ENCODE measurements at regions not wholly inside any gene's neighbourhood (a gene's known extent, or its start where the extent isn't known, plus 50 kb on each side); places are given as distances from the start of the nearest gene placed in this dataset.

DNA sequence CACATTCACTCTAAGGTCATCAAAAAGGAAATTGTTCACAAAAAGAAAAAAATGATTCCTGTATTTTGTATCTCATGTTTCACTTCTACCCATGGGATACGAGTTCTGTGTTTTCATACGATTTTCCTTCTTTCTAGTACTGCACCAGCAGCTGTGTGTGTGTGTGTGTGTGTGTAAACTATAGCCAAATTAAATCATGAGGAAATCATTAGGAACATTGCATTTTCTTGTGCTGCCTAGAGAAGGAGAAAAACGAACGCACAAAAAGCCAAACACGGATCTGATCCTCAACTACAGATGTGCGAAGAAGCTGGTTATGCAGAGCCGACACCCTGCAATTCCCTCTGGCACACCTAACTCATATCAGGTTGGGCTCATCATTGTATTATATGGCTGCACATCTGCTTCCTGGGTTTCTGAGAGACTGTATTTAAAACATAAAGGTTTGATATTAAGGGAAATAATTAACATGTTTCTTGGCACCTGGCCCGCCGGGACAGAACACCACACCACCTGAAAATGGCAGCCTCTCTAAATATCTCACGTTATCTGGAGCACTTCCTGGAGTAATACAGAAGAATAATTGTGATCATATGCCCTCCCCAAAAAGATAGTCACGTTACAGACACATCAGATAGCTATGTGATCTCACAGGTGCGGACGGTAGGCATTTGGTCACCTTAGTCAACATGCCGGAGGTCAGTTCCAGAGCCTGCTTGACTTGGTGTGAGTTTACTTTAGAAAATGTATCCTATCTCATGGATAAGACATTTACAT is 586.3 kb upstream of the SALL3 start:
- no peak for DNase-seq

DNA sequence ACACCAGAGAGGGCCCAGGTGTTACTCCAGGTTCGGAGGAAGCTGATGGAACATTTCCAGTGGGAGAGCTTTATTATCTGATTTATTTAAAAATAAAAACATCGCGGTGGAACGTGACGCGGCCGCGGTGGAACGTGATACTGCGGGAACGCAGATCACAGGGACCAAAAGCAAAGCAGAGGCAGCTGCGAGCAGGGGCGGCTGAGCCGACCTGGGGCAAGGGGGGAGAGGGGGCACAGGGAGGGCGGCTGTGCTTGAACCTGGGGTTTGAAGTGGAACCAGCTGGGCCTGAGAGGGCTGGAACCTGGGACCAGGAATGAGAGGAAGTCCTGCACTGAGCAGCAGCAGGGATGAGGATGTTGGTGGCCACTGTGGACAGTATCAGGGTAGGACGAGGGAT is 583.5 kb upstream of the SALL3 start:
- no peak for DNase-seq

DNA sequence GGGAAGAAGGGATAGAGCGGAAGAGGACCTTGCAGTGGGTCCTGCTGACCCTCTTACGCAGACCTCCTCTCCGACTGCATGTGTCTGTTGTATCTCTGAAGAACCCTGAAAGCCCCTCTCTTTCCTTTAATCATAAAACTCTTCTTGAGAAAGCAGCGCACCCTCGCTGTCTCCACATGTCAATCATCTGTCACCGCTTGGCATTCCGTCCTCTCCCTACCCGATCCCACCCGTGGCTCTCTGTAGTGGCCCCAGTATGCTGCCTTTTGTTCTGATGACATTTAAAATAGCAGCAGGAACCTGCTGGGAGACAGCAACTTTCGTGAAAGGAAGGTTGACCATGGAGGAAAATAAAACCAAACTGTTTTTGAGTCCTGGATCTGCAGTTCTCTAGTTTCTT is 582.9 kb upstream of the SALL3 start:
- DNase-seq = no peak

DNA sequence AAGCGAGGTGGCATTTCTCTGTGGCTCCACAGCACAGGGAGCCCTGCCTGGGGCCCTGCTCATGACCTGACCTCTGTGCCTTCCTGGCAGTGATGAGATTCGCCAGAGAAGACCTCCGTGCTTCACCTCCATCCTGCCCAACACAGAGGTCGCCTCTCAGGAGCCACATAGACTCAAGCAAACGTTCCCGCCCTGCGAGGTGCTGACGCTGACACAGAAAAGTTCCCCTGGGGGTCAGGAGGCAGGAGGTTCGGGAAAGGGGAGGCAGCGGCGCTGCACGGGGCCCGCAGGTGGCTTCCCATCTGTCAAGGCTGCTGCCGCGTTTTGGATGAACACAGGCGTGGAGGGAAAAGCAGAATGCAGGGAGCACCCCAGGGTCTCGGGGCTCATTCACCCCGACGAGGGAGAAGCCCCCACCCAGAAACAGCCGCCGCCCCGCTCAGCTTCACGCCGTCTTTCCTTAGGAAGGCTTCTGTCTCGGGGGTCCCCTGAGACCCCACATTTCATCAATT is 579.6 kb upstream of the SALL3 start:
- DNase-seq = no peak

DNA sequence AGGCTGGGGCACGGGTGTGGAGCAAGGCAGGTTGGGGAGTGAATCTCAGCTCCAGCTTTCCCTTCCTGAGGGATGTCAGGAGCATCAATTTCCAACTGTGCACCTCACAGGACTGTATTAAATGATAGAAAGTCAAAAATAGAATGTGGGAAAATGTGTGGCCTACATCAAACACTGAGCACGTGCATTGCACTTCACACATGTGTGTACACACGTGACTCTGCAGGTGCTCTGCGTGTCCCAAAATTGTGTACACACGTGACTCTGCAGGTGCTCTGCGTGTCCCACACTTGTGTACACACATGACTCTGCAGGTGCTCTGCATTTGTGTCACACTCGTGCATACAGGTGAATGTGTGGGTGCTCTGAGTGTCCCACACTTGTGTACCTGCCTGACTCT is 577.2 kb upstream of the SALL3 start:
- no peak for DNase-seq

DNA sequence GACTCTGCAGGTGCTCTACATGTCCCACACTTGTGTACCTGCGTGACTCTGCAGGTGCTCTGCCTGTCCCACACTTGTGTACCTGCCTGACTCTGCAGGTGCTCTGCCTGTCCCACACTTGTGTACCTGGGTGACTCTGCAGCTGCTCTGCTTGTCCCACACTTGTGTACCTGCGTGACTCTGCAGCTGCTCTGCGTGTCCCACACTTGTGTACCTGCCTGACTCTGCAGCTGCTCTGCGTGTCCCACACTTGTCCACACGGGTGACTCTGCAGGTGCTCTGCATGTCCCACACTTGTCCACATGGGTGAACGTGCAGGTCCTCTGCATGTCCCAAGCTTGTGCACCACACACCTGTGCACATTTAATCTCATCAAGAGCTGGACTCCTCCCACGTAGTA is 576.7 kb upstream of the SALL3 start:
- DNase-seq = no peak

DNA sequence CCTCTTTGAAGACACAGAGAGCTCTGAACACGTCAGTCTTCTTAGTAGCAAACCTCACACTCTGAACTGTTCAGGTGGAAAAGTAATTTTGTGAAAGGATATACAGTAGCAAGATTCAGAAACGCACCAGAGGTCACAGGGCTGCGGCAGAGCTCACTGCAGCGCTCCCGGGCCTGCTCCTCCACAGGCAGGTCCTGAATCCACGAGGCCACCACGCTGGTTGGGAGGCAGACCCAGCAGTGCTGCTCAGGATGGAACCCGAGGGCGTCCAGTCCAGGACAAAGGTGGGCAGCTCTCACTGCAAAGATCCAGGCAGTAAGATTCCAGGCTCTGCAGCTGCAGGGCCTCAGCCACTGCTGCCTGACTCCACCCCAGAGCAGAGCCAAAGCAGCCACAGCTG is 576.2 kb upstream of the SALL3 start:
- DNase-seq = no peak

DNA sequence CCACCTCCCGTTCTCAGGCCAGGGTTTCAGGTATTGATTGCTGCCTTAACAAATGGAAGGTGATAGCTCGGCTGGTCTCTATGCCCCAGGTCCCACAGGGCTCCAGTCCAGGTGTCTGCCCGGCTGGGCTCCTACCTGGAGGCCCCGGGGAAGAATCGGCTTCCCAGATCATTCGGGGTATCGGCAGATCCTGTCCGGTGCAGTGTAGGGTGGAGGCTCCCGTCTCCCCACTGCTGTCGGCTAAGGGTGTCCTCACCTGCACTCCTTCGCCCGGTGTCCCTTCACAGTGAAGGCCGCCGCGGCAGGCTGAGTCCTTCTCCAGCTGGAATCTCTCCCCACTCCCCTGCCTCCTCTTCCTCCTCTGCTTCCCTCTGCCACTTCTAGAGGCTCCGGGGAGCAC is 573.9 kb upstream of the SALL3 start:
- no peak for DNase-seq

DNA sequence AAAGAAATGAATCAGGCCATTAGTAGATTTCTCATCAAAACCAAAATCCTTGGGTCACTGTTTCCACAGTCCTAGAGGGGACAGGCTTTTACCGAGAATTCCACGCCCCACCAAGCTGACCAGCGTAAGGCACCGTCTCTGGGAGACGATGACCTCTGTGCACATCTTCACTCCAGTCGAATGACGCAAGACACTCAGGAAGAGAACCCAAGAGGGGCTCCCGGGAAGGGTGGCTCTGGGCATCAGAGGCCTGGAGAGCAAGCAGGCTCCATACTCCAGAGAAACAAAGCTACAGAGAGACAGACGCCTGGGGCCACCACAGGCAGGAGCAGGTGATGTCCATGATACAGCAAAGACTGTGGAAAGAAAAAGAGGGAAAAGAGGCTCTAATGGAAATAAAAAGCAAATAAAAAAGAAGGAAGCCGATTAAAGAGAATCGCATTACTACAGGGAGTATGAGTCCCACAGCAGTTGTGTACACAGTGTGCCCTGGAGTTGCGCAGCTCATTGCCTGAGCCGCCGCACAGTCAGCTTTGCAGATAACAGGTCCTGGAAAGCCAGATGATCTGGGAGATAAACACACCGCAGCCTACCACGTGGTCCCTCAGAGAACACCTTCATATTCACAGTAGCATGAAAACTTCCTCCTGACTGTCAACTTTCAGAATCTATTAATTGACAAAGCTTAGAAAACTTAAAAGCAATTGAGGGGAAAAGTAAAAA is 572.7 kb upstream of the SALL3 start:
- no peak for DNase-seq

DNA sequence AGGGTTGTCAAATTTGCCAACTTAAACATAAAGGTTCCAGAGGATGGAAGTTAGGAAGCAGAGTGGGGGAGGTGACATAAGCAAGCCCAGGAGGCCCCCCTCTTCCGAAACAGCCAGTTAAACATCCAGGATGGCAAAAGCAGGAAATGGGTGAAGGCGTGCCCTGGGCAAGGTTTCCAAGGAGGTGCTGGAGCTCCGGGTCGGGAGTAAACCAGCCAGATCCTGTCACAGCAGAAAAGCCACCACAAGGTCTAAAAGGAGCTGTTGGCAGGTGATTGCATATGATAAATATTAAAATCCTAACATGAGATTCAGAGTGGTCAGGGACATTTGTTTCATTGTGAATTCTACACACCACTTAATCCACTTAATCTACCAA is 572.2 kb upstream of the SALL3 start:
- DNase-seq = no peak

DNA sequence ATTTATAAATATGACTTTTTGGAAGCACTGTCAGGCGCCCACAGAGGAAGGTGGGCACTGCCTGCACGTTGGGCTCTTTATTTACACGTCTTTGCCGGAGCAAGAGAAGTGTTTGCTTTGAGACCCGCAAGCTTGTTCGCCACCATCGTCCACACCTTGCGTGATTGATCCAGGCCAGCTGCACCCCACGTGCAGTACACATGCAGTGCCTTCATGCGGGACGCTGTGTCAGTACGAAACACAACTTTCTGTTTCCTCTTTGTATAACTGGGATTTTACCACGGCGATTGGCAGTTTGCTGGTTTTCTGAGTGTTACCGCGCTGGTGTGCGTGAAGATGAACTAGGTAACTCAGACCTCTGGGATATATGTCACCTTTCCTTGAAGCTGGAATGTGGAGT is 571.0 kb upstream of the SALL3 start:
- no peak for DNase-seq

DNA sequence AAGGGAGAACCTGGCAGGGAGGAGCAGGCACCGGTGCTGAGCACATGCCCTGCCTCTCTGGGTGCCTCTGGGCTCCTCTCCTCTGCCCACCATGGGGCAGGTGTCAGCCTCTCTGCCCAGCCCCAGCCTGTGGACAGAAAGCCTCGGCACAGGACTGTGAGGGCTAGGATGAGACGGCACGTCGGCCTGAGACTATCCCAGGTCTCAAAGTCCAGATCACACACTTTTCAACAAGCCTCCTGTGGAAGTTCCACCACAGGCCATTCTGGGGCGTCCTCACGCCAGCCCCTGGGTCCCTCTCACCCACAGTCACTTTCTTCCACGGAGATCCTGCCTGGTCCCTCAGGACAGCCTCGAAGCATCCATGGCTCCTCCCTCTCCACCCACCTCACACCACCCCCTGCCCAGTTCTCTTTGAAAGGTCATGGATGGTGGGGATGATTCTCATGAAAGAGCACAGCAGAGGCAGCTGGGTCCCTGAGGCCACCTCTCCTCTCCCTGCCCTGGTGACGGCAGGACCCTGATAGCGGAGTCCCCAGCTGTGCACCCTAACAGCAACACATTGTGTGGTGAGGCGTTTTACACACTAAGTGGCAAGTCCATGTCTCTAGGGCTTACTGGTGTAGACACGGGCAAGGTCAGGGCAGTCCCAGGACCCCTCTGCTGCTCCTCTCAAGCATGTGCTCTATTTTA is 569.4 kb upstream of the SALL3 start:
- no peak for DNase-seq

DNA sequence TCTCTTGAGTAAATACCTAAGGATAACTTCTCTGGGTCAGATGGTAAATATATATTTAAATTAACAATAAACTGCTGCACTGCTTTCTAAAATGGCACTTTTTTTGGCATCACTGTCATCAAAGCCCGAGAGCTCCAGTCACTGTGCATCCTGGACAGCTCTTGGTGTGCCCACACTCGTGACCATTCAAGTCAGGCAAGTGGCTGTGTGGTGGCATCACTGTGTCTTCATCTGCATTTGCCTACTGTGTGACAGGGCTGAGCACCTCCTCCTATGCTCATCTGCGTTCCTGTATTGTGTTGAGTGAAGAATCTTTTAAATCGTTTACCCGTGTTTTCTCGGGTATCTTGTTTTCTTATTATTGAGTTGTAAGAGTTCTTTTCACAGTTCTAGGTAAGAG is 568.1 kb upstream of the SALL3 start:
- no peak for DNase-seq

DNA sequence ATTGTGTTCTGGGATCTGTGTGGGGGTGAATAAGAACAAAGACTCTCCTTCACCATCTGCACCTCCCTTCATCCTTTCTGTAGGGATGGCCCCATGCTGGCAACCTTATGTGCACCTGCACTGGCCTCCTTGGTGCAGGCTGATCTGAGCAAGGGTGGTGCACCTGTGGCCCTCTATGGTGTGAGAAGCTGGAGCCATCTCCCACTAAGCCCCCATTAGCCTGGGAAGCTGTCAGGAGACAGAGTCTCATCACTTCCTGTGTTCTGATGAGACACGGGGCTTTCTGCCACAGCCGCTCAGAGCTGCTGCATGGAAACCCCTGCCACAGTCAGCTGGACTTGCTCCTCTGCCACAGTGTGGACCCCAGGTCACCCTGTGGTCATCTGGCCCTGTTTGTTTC is 565.3 kb upstream of the SALL3 start:
- DNase-seq = no peak

DNA sequence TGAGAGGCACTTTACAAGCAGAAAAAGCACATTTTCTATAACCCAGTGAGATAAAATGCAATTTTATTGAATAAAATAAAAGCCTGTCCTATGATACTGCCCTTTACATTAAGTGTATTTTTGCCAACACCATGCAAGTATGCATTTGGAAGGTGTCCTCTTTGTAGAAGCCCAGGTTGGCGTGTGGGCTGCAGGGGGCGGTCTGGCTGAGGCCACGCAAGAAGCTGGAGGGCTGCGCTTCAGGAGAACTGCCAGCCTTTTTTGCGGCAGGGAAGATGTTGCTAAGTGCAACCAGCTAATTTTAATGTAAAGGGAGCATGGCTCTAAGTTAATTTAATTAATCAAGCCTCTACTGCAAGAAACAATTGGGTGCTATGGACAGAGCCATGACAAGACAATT is 562.8 kb upstream of the SALL3 start:
- DNase-seq = no peak

DNA sequence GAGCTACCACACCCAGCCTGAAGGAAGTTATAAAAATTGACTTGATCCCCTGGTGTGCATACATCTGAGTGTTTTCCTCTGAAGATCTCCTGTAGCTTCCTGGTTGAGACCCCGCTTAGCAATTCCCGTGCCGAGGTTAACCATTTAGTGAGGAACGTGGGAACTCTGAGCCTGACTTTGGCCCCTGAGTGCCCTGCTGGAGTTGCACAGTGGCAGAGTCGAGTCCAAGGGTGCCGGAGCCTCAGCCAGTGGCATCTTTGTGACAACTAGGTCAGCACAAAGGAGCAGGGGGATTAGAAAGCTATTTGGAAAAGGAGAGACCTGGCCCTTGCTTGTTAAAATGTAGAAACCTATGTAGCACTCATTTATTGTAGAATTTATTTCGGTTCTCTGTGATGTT is 561.2 kb upstream of the SALL3 start:
- DNase-seq = no peak

DNA sequence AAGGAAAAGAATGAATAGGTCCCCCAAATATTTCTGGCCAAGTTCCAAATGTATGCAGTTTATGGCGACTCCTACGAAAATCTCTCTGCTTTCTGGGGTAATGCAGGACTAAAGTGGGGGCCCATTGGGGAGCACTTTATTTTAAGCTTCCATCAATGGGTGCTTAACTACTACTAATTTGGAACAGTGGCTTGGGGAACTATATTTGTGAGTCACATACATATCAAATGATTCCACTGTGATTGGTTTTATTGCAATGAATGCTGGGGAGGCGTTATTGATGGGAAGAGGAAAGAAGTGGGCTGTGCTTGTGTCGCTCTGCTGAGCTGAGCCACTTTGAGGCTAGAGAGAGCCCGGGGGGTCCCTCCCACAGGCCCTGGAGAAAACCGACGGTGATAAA is 560.4 kb upstream of the SALL3 start:
- DNase-seq = no peak

DNA sequence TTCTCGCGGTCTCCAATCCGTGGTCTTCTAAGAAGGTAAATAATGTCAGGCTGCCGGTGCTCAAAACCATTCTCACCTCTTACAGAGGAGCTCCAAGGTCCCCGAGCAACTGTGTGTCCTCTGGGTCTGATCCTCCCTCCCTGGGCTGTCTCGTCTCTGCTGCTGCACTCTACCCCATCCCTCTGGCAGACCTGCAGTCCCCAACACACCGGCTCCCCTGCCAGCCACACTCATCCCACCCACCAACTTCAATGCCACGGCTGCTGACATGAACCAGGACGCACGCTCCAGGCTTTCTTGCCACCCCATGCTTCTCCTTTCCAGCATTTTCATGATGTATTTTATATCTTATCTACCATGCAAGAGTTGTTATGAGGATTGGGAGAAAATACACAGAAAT is 559.5 kb upstream of the SALL3 start:
- no peak for DNase-seq

DNA sequence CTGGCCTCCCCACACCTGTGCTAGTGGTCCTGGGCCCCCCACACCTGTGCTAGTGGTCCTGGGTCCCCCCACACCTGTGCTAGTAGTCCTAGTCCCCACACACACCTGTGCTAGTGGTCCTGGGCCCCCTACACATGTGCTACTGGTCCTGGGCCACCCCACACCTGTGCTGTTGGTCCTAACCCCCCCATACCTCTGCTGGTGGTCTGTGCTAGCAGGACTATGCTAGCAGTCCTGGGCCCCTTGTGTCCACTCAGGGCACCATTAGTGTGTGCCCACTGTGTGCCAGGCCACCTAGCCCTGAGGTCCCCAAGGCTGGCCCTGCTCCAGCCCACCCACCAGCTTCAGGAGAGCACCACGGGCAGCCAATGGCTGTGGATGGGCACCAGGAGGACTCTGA is 558.2 kb upstream of the SALL3 start:
- DNase-seq = no peak

DNA sequence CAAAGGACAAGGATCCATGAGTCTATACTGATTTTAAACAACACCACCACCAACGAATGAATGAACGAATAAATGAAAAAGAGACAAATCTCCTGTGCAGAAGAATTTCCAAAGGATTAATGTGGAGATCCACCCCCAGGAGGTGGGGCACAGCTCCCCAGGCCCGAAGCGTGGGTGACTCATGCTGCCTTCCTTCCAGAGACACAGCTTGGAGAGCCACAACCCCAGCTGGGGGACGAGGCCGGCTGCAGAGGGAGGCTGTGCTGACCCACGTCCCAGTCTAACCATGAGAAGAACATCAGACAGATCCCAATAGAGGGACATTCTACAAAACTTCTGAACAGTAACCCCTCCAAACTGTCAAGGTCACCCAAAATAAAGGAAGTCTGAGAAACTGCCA is 557.3 kb upstream of the SALL3 start:
- DNase-seq = no peak

DNA sequence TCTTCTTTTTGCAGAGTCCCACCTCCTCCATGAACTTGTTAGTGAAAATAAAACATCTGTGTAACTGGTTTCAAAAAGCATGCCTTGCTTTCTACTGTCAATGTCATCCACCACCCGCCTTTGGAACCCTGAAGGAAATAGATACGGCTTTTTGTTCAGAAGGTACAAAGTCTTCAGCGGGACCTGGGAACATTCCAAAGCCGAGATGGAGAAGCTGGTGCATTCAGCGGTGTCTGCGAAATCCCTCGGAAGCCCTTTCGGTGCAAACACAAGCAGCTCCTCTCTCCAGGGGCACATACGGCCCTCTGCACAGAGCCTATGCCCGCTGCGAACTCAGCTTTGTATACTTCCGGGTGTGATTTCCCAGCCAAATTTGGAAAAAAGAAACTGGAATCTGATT is 555.8 kb upstream of the SALL3 start:
- DNase-seq = no peak

DNA sequence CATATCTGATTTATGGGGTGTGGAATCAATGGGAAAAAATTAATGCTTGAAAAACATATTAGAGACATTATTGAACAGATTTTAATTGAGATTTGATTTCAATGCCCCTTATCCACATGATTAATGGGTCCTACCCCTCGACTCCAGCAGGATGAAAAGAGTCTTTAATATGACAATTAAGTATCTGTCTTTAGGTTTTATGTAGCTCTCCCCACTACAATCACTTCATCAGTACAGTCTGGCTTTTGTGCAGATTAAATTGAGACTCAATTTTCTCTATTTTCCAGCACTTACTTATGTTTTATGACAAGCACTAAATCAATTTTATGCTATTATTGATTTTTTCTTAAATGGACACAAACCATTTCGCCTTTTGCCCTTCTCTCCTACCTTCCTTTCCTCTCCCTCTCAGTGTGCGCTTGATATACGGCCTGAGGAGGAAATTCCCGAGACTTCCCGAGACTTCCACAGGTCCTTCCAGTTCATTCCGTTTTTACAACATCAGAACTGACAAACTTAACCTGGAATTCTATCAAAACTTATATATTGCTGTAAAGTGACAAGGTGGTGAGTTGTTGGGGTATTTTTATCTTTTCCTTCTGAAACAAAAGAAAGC is 555.1 kb upstream of the SALL3 start:
- no peak for DNase-seq

DNA sequence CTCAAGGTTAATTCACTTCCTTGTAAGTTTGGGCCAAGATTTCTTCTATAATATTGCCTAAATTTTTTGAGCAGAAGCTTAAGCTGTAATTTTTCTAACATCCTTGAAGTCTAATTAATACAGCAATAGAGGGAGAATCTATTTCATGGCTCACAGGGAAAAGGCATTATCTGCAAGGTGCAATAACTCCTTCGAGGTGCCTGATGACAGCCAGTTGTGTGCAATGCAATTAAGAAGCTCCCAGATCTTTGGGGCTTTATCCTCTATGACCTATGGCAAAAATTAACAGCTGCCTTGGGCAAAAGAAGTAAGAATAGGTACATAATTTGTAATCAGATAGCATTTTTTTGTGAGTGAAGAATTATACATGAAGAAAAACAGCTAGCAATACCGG is 554.6 kb upstream of the SALL3 start:
- no peak for DNase-seq

DNA sequence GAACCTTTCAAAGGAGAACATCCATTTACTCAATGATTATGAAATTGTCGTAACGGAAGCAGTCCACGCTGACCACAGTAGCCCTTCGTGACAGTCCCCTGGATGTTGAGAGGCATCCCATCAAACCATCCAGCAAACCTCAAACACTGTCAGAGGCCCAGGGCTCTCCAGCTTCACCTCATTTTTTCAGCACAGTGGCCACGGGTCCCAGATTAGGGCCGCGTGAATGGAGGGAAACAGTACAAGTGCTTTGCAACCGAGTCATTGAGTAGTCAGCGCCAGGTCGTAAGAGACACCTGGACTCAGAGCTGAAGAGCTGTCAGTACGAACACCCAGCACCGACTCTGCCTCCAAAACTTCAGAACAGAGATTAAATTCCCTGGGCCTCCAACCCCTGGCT is 552.5 kb upstream of the SALL3 start:
- DNase-seq = no peak

Measured in activated CD4-positive, CD25-positive, alpha-beta regulatory T cell (primary cell).